GM20000 (cell line): ENCODE measurements at regions not wholly inside any gene's neighbourhood (a gene's known extent, or its start where the extent isn't known, plus 50 kb on each side); places are given as distances from the start of the nearest gene placed in this dataset.
"Not testable (repeated sequence)": the region's sequence is repeated elsewhere in the genome, so short reads cannot be mapped to it uniquely, and the experiment has no call there.

Source experiments
- DNase-seq: peaks from one replicate; pipeline ENCODE4 v3.0.0; 2012; ENCODE audit warnings: low spot score
- CTCF ChIP-seq: IDR thresholded peaks from 2 replicates; pipeline ENCODE4 v1.5.1; 2012; ENCODE audit warnings: mild to moderate bottlenecking, control low read depth; ENCODE audit errors: extremely low read depth, missing control alignments

- DNase-seq: no peak
- no peak for TF ChIP-seq CTCF
Observed at GRCh38 chr2:7626139-7626537, 708.9 kb downstream of the RNF144A start.

GRCh38 chr2:7627583-7627982, 710.4 kb downstream of the RNF144A start:
- no peak for DNase-seq
- TF ChIP-seq CTCF: no peak

- TF ChIP-seq CTCF: no peak
- no peak for DNase-seq
Observed at GRCh38 chr2:7632420-7632819, 715.2 kb downstream of the RNF144A start.

GRCh38 chr2:7633566-7634153, 716.4 kb downstream of the RNF144A start:
- no peak for TF ChIP-seq CTCF

GRCh38 chr2:7634409-7634808, 717.2 kb downstream of the RNF144A start:
- no peak for TF ChIP-seq CTCF
- no peak for DNase-seq

More at GRCh38 chr2:7633566-7634153, 716.4 kb downstream of the RNF144A start:
- DNase-seq: no peak

GRCh38 chr2:7639476-7639875, 722.3 kb downstream of the RNF144A start:
- no peak for TF ChIP-seq CTCF
- DNase-seq: no peak

GRCh38 chr2:7641272-7641671, 724.1 kb downstream of the RNF144A start:
- not testable (repeated sequence) for DNase-seq

- DNase-seq: no peak
- TF ChIP-seq CTCF: no peak
Observed at GRCh38 chr2:7646024-7646423, 728.8 kb downstream of the RNF144A start.
